HUES6 (cell line): ENCODE measurements at regions not wholly inside any gene's neighbourhood (a gene's known extent, or its start where the extent isn't known, plus 50 kb on each side); places are given as distances from the start of the nearest gene placed in this dataset.
"Not testable (repeated sequence)": the region's sequence is repeated elsewhere in the genome, so short reads cannot be mapped to it uniquely, and the experiment has no call there.

Experiments used
- H3K27ac ChIP-seq: 2 replicates; pipeline ENCODE4 v1.7.0; 2013; ENCODE audit warnings: low read depth, mild to moderate bottlenecking, low read length, inconsistent platforms
- H3K27me3 ChIP-seq: 2 replicates; pipeline ENCODE4 v1.6.1; 2013; ENCODE audit warnings: low read length; ENCODE audit not compliant: control insufficient read depth, insufficient read depth
- H3K36me3 ChIP-seq: 2 replicates; pipeline ENCODE4 v1.6.1; 2013; ENCODE audit warnings: low read length; ENCODE audit not compliant: control insufficient read depth, insufficient read depth
- H3K4me1 ChIP-seq: 2 replicates; pipeline ENCODE4 v1.6.1; 2013; ENCODE audit warnings: low read length; ENCODE audit not compliant: control insufficient read depth, insufficient read depth
- H3K4me3 ChIP-seq: 2 replicates; pipeline ENCODE4 v1.5.1; 2013; ENCODE audit warnings: low read depth, low read length
- H3K9ac ChIP-seq: one replicate; pipeline ENCODE4 v1.6.1; 2013; ENCODE audit warnings: mild to moderate bottlenecking, low read length
- H3K9me3 ChIP-seq: 2 replicates; pipeline ENCODE4 v1.6.1; 2013; ENCODE audit warnings: low read depth, low read length; ENCODE audit not compliant: control insufficient read depth, insufficient read depth

DNA sequence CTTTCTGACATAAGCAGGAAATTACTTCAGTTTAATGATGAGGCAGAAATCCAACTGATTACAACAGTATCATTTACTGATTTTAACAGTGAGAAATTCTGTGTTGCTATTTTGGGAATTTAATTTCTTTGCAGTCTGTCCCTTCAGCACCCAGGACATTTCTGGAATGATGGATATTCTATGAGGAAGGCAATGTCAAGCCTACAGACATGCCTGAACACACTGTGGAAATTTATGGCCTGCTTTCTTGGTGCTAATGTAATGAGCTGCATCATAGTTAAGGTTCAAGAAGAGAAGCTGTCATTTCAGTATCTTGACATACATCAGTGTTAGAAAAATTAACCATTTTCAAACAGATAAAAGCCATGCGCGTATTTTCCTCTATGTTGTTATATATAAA, 87.7 kb downstream of the SLITRK1 start:
- Histone ChIP-seq H3K27me3 (no peaks in the 10 kb centered on the region), H3K9me3 (no peaks in the 10 kb centered on the region), H3K4me3 (no peak overlapping the region), H3K9ac (no peak overlapping the region), H3K27ac (no peak overlapping the region), H3K36me3 (no peaks in the 10 kb centered on the region), H3K4me1 (no peaks in the 10 kb centered on the region)

DNA sequence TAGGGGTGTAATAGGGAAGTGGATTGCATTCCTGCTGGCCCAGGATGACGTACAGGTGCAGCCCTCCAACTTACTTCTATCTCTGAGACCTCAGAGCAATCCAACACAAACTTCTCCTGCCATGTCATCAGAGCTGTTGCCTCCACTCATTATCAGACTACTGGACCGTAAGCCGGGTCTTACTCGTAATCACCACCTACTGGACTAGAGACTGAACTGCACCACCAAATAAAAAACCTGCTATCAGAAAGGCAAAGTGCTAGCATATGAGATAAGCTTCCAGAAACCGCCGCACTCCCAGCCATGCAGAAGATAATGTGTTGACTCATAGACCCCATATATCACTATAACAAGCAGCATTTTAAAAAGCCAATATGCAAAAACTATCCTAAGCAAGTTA, 102.0 kb downstream of the SLITRK1 start:
- H3K36me3 ChIP-seq = no peaks in the 10 kb centered on the region
- no peaks in the 10 kb centered on the region for H3K4me1 ChIP-seq
- H3K27ac ChIP-seq = no peak overlapping the region
- no peaks in the 10 kb centered on the region for H3K27me3 ChIP-seq
- no peak overlapping the region for H3K4me3 ChIP-seq
- H3K9ac ChIP-seq = no peak overlapping the region
- no peaks in the 10 kb centered on the region for H3K9me3 ChIP-seq

GRCh38 chr13:83773961-83774360, 108.3 kb downstream of the SLITRK1 start:
- Histone ChIP-seq H3K27ac (no peak overlapping the region), H3K4me3 (no peak overlapping the region), H3K27me3 (no peaks in the 10 kb centered on the region), H3K9ac (no peak overlapping the region), H3K4me1 (no peaks in the 10 kb centered on the region), H3K9me3 (no peaks in the 10 kb centered on the region), H3K36me3 (no peaks in the 10 kb centered on the region)

DNA sequence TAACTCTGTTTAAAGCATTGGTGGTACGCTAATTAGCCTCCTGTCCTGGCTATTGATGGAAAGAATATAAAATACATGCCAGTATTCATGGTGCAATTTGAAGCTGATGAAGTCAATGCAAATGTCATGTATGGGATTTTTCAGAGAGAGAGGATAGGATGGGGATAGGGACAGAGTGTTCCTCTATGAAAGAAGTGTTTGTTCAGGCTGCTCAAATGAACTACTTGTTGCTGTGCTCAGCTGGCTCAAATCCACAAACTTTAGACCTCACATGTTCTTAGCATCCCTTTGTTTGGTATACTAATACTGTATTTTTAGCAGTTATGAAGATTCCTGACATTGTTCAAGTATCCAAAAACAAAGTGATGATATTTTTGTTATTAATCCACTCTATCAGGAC, 116.5 kb downstream of the SLITRK1 start:
- Histone ChIP-seq H3K27ac (no peak overlapping the region), H3K36me3 (no peaks in the 10 kb centered on the region), H3K9me3 (no peaks in the 10 kb centered on the region), H3K9ac (no peak overlapping the region), H3K4me3 (no peak overlapping the region), H3K4me1 (no peaks in the 10 kb centered on the region), H3K27me3 (no peaks in the 10 kb centered on the region)

DNA sequence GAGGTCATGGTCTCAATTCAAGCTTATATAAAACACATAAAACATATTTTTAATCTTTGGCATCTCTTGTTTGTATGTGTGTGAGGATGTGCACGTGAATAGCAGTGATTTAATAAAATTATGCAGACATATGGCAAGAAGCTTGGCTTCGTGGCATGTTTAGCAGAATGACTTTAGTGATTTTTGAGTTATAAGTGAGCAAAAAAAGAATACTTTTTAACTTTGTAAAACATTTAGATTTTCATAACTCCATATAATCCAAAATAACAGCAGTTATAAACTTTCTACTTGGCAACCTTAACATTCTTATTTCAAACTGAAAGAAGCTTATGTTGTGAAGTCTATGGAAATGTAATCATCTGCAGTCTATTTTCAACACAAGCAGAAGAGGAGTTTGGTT, 120.6 kb downstream of the SLITRK1 start:
- Histone ChIP-seq H3K9me3 (no peaks in the 10 kb centered on the region), H3K9ac (no peak overlapping the region), H3K36me3 (no peaks in the 10 kb centered on the region), H3K27me3 (no peaks in the 10 kb centered on the region), H3K27ac (no peak overlapping the region), H3K4me3 (no peak overlapping the region), H3K4me1 (no peaks in the 10 kb centered on the region)

GRCh38 chr13:83755210-83755609, 127.1 kb downstream of the SLITRK1 start:
- H3K4me1 ChIP-seq, H3K27ac ChIP-seq, H3K27me3 ChIP-seq, H3K4me3 ChIP-seq, H3K9ac ChIP-seq, H3K9me3 ChIP-seq, H3K36me3 ChIP-seq: not testable (repeated sequence)

- Histone ChIP-seq H3K27me3 (no peaks in the 10 kb centered on the region), H3K4me1 (no peaks in the 10 kb centered on the region), H3K27ac (no peak overlapping the region), H3K9ac (no peak overlapping the region), H3K36me3 (no peaks in the 10 kb centered on the region), H3K9me3 (no peaks in the 10 kb centered on the region), H3K4me3 (no peak overlapping the region)
These were observed 128.2 kb downstream of the SLITRK1 start for GRCh38 chr13:83753912-83754624.

DNA sequence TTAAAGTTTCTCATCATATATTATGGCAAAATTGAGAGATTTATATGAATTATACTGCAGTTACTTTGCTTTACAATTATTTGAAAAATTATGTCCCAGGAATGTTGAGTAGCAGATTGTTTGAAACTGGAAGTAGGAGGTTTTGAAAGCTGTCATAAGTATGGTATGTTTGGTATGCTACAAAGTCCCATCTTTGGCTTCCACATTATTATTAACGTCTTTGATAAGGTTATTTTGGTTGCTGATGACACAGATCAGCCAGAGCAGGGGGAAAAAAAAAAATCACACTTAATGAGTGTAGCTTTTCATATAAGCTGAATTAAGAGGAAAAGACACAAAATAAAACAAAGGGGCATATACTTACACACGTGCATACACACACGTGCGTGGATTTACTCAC, 130.1 kb downstream of the SLITRK1 start:
- H3K4me1 ChIP-seq = no peaks in the 10 kb centered on the region
- H3K27ac ChIP-seq = no peak overlapping the region
- no peaks in the 10 kb centered on the region for H3K36me3 ChIP-seq
- H3K9ac ChIP-seq = no peak overlapping the region
- no peak overlapping the region for H3K4me3 ChIP-seq
- no peaks in the 10 kb centered on the region for H3K9me3 ChIP-seq
- H3K27me3 ChIP-seq = no peaks in the 10 kb centered on the region

DNA sequence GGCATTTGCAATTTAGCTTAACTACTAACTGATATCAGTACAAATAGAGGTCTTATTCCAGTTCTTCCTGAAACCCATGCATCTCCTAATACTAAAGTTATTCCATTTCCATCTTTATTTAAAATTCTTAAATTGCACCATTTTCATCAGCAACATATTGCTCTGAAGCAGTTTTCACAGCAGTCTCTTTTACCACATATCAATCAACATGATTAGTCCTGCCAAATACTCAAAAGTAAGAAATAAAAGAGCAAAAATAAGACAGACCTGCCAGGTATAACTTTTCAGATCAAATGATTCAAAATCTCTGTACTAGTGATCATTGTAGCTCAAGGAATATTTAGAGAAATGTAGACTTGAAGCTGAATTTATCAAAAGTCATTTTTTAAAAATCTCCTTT, 141.7 kb downstream of the SLITRK1 start:
- no peak overlapping the region for H3K9ac ChIP-seq
- no peaks in the 10 kb centered on the region for H3K36me3 ChIP-seq
- H3K27ac ChIP-seq = no peak overlapping the region
- no peak overlapping the region for H3K4me3 ChIP-seq
- no peaks in the 10 kb centered on the region for H3K4me1 ChIP-seq
- no peaks in the 10 kb centered on the region for H3K27me3 ChIP-seq
- no peaks in the 10 kb centered on the region for H3K9me3 ChIP-seq

DNA sequence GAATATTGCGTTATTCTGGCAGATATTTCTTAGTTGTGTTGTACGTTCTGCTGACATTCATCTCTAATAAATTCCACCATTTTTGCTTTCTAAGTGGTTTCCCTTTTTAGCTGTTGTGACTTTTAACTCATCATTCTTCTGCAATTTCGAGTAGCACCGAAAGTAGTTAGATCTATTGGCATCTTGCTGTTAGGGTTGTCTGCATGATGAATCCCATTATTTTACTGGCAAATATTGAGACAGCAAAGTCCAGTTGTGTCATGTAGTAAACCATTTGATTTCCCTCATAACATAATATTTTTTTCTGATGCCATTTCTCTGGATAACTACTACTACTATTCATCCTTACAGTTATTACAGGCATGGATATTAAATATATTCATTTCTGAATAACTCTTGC, 143.9 kb downstream of the SLITRK1 start:
- H3K4me1 ChIP-seq = no peaks in the 10 kb centered on the region
- no peaks in the 10 kb centered on the region for H3K36me3 ChIP-seq
- H3K27me3 ChIP-seq = no peaks in the 10 kb centered on the region
- H3K4me3 ChIP-seq = no peak overlapping the region
- H3K9ac ChIP-seq = no peak overlapping the region
- H3K27ac ChIP-seq = no peak overlapping the region
- no peaks in the 10 kb centered on the region for H3K9me3 ChIP-seq

DNA sequence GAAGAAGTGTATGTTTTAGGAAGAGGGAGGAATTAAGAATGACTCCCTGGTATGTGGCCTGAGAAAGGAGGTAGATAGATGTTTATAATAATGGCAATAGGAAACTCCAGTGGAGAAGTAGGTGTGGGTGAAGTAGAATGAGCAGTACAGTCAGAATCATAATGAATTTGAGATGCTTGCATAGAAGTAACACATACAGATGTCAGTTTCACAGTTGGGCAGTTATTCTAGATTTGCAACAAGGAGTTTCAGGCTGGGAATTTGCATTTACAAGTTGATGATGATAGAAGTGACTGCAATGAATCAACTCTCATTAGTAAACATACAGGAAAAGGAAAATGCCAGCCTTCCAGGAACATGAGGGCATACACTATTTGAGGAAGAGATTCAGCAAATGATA, 149.0 kb downstream of the SLITRK1 start:
- Histone ChIP-seq H3K4me3 (no peak overlapping the region), H3K9me3 (no peaks in the 10 kb centered on the region), H3K9ac (no peak overlapping the region), H3K27me3 (no peaks in the 10 kb centered on the region), H3K27ac (no peak overlapping the region), H3K36me3 (no peaks in the 10 kb centered on the region), H3K4me1 (no peaks in the 10 kb centered on the region)

DNA sequence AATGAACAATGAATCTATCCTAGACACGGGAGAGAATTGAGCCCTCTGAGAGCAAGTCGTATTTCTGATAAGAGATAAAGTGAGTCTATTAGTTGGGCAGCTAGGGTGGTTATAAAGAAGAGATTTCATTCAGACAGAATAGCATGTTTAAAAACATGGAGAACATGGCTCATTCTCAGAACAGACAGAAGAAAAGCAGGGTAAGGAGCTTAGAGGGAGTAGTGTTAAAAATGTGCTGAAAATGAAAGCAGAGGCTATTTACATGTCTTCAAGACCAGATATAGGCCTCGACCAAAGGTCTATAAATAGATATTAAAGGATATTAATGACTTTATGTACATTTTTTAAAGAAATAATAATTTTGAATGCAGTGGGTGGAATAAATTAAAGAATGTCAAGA, 149.5 kb downstream of the SLITRK1 start:
- no peaks in the 10 kb centered on the region for H3K9me3 ChIP-seq
- no peak overlapping the region for H3K9ac ChIP-seq
- H3K36me3 ChIP-seq = no peaks in the 10 kb centered on the region
- H3K27ac ChIP-seq = no peak overlapping the region
- no peaks in the 10 kb centered on the region for H3K27me3 ChIP-seq
- H3K4me1 ChIP-seq = no peaks in the 10 kb centered on the region
- no peak overlapping the region for H3K4me3 ChIP-seq
